ENCODE measurements at regions not wholly inside any gene's neighbourhood (a gene's known extent, or its start where the extent isn't known, plus 50 kb on each side); places are given as distances from the start of the nearest gene placed in this dataset.

DNA sequence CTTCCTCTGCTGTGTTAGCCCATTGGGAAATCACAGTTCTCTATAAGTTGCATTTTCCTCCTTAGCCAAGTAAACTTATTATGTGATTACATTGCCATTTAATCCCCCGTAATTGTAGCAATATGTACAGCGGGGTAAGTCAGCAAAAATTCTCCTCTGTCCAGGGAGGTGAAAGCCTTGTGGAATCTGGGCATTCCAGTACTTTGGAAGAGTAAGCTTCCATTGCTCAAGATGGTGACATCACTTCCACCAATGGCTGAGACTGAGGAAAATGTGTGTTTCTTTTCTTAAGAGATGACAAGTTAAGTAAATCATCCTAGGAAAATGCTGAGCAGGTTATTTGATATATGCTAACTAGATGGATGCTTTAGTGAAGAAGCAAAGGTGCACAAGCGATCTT, 436.7 kb downstream of the CETN3 start:
- TF ChIP-seq, protein P1, sequence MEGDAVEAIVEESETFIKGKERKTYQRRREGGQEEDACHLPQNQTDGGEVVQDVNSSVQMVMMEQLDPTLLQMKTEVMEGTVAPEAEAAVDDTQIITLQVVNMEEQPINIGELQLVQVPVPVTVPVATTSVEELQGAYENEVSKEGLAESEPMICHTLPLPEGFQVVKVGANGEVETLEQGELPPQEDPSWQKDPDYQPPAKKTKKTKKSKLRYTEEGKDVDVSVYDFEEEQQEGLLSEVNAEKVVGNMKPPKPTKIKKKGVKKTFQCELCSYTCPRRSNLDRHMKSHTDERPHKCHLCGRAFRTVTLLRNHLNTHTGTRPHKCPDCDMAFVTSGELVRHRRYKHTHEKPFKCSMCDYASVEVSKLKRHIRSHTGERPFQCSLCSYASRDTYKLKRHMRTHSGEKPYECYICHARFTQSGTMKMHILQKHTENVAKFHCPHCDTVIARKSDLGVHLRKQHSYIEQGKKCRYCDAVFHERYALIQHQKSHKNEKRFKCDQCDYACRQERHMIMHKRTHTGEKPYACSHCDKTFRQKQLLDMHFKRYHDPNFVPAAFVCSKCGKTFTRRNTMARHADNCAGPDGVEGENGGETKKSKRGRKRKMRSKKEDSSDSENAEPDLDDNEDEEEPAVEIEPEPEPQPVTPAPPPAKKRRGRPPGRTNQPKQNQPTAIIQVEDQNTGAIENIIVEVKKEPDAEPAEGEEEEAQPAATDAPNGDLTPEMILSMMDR (IDR thresholded peaks at IDR 0.05 in 8 of 11, conservative IDR thresholded peaks at IDR 0.05 in 3 of 11), result no peak
- TF ChIP-seq POLR2AphosphoS5 (IDR thresholded peaks at IDR 0.05) (no peak), POLR2A (IDR thresholded peaks at IDR 0.05) (no peak)
- Histone ChIP-seq H3K4me3 (no peak overlapping the region), H3K4me1 (peaks cover 0 to 5% (median 0%) of the 10 kb centered on the region in 6 donors), H3K27me3 (replicated peaks in 1 of 7) (no peaks in the 10 kb centered on the region), H3K36me3 (no peaks in the 10 kb centered on the region), H3K27ac (no peak overlapping the region), H3K9me3 (no peaks in the 10 kb centered on the region)
- intact Hi-C loops (cut with DNase I; ENCODE audit: low total_unique reads), result no loop called here
- no peak for DNase-seq
- 88 to 93% (median 91%) methylated on average over 3 of the region's 3 CpGs for WGBS, 5 donors

DNA sequence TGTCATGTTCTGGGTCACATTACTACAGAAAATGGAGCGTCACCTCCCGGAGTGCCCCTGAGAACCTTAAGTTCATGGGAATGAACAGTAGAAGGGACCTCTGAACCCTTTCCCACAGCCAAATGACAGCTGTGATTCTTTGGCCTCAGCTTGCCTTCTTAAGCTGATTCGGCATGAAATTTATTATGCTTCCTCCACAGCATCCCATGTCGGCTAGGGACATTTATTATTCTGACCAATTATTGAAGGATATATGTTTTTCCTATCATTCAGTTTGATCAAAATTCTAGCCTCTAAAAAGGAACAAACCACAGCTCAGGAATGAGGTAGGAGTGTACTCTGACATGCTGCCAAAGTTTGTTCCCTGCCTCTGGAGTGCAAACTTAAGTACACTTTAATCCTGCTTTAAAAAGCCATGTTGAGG, 440.6 kb downstream of the CETN3 start:
- no peaks in the 10 kb centered on the region for H3K9me3 ChIP-seq
- H3K27ac ChIP-seq, result peak overlapping the region in 3 of 8 donors; percentile 10 to 24 (median 13)
- WGBS, 5 donors, result 68 to 87% (median 76%) methylated on average over 4 of the region's 4 CpGs
- H3K4me1 ChIP-seq, result peaks cover 0 to 11% (median 0%) of the 10 kb centered on the region in 6 donors
- DNase-seq, result no peak
- no peak overlapping the region for H3K4me3 ChIP-seq
- TF ChIP-seq POLR2AphosphoS5 (IDR thresholded peaks at IDR 0.05) (no peak), POLR2A (IDR thresholded peaks at IDR 0.05) (no peak)
- TF ChIP-seq, protein P1 (IDR thresholded peaks at IDR 0.05 in 8 of 11, conservative IDR thresholded peaks at IDR 0.05 in 3 of 11), result no peak
- no peaks in the 10 kb centered on the region for H3K36me3 ChIP-seq
- intact Hi-C loops (cut with DNase I; ENCODE audit: low total_unique reads), result no loop called here
- no peaks in the 10 kb centered on the region for H3K27me3 ChIP-seq (replicated peaks in 1 of 7)

DNA sequence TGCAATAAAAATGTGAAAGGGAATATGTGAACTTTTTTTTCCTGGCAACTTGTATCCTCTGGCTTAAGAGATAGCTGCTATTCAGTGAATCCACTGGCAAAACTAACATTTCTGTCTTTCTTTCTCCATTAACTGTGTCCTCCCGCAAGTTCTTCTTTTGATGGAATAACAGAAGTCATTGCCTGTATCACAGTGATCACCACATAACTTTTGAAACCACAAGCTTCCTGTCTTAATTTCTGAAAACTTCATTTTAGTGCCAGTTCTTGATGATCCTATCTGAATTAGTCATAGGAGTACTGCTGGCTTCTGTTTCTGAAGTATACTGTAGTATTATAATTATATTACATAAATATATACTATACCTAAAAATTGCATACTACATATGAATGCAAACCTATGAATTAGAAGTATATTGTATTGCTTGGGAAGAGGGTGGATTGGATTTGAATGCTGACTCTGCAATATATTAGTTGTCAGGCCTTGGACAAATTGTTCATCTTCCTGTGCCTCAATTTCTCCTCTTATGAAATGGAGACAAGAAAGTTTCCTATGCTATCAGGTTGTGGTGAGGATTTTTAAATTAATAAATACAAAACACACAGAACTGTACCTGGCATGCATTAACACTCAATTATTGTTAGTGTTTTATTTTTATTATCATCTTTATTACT, 441.6 kb downstream of the CETN3 start:
- H3K27ac ChIP-seq, result peak overlapping the region in 3 of 8 donors; percentile 16 to 29 (median 16)
- H3K36me3 ChIP-seq, result no peaks in the 10 kb centered on the region
- TF ChIP-seq POLR2A (IDR thresholded peaks at IDR 0.05), result no peak
- TF ChIP-seq, protein P1 (IDR thresholded peaks at IDR 0.05 in 8 of 11, conservative IDR thresholded peaks at IDR 0.05 in 3 of 11), result no peak
- TF ChIP-seq POLR2AphosphoS5 (IDR thresholded peaks at IDR 0.05), result no peak
- H3K4me1 ChIP-seq, result peaks cover 0 to 11% (median 0%) of the 10 kb centered on the region in 6 donors
- intact Hi-C loops (cut with DNase I; ENCODE audit: low total_unique reads), result no loop called here
- H3K4me3 ChIP-seq, result no peak overlapping the region
- H3K9me3 ChIP-seq, result no peaks in the 10 kb centered on the region
- DNase-seq, result no peak
- no peaks in the 10 kb centered on the region for H3K27me3 ChIP-seq (replicated peaks in 1 of 7)
- 17 to 52% (median 32%) methylated on average over 1 of the region's 1 CpG for WGBS, 5 donors

DNA sequence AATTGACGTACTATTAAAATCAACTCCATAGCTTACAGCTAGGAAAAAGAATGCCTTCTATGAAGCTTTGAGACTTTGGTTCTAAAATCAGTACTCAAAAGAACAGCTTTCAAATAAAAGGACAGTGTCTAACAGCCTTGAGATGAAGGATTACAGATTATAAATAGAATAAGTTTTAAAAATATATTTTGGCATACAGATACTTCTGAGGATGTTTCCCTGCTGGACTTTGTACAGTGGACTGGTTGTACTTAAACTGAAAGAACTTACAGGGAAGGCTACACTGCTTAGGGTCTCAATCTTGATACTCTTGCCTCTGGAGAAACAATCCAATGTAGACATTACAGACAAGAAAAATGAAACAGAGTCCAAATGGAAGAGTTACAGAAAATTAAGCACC, 452.7 kb downstream of the CETN3 start:
- peak overlapping the region in 1 of 8 donors; percentile 40 for H3K27ac ChIP-seq
- no peak for DNase-seq
- no peaks in the 10 kb centered on the region for H3K27me3 ChIP-seq (replicated peaks in 1 of 7)
- H3K36me3 ChIP-seq, result no peaks in the 10 kb centered on the region
- intact Hi-C loops (cut with DNase I; ENCODE audit: low total_unique reads), result no loop called here
- H3K9me3 ChIP-seq, result no peaks in the 10 kb centered on the region
- WGBS, 5 donors, result 78 to 89% (median 86%) methylated on average over 1 of the region's 1 CpG
- no peak overlapping the region for H3K4me3 ChIP-seq
- TF ChIP-seq POLR2AphosphoS5 (IDR thresholded peaks at IDR 0.05) (no peak), POLR2A (IDR thresholded peaks at IDR 0.05) (no peak)
- TF ChIP-seq, protein P1 (IDR thresholded peaks at IDR 0.05 in 8 of 11, conservative IDR thresholded peaks at IDR 0.05 in 3 of 11), result no peak
- H3K4me1 ChIP-seq, result no peaks in the 10 kb centered on the region

Measured in spleen (tissue), 11 donors.